ENCODE measurements at regions not wholly inside any gene's neighbourhood (a gene's known extent, or its start where the extent isn't known, plus 50 kb on each side); places are given as distances from the start of the nearest gene placed in this dataset.

GRCh38 chr14:39876916-39877315, 444.7 kb upstream of the FBXO33 start:
- no peaks in the 10 kb centered on the region for H3K36me3 ChIP-seq (ENCODE audit: control insufficient read depth, insufficient read depth, low read length)
- H3K4me1 Mint-ChIP-seq = no peaks in the 10 kb centered on the region
- 80% methylated on average over 1 of the region's 1 CpG for WGBS (ENCODE audit: insufficient coverage)
- H3K27ac ChIP-seq (ENCODE audit: low read length) = no peak overlapping the region
- no peaks in the 10 kb centered on the region for H3K27me3 ChIP-seq (ENCODE audit: control insufficient read depth, insufficient read depth, low read length)
- no peak overlapping the region for H3K4me3 Mint-ChIP-seq
- no peaks in the 10 kb centered on the region for H3K9me3 ChIP-seq (ENCODE audit: control insufficient read depth, insufficient read depth, low read length)
- H3K27ac Mint-ChIP-seq = no peak overlapping the region
- intact Hi-C loops (cut with micrococcal nuclease) = no loop called here
- ATAC-seq (no peak), DNase-seq (no peak)
- no peaks in the 10 kb centered on the region for H3K27me3 Mint-ChIP-seq (ENCODE audit: low read depth in 2 of 2)
- no peak overlapping the region for H3K4me3 ChIP-seq (ENCODE audit: low read length)
- no peaks in the 10 kb centered on the region for H3K4me1 ChIP-seq (ENCODE audit: control insufficient read depth, insufficient read depth, low read length)
- H3K9me3 Mint-ChIP-seq = peaks cover 0 to 10% of the 10 kb centered on the region in 2 donors
- TF ChIP-seq CTCF (IDR thresholded peaks at IDR 0.05) = no peak
- no peaks in the 10 kb centered on the region for H3K36me3 Mint-ChIP-seq

GRCh38 chr14:39875028-39875427, 442.8 kb upstream of the FBXO33 start:
- intact Hi-C loops (cut with micrococcal nuclease) = no loop called here
- Mint-ChIP-seq H3K9me3 (peaks cover 6 to 10% of the 10 kb centered on the region in 2 donors), H3K4me3 (no peak overlapping the region), H3K27me3 (ENCODE audit: low read depth in 2 of 2) (no peaks in the 10 kb centered on the region), H3K4me1 (no peaks in the 10 kb centered on the region), H3K27ac (no peak overlapping the region), H3K36me3 (no peaks in the 10 kb centered on the region)
- DNase-seq = no peak
- 86% methylated on average over 2 of the region's 2 CpGs for WGBS (ENCODE audit: insufficient coverage)
- no peak for TF ChIP-seq CTCF (IDR thresholded peaks at IDR 0.05)
- Histone ChIP-seq H3K4me1 (ENCODE audit: control insufficient read depth, insufficient read depth, low read length) (no peaks in the 10 kb centered on the region), H3K27ac (ENCODE audit: low read length) (no peak overlapping the region), H3K27me3 (ENCODE audit: control insufficient read depth, insufficient read depth, low read length) (no peaks in the 10 kb centered on the region), H3K4me3 (ENCODE audit: low read length) (no peak overlapping the region), H3K36me3 (ENCODE audit: control insufficient read depth, insufficient read depth, low read length) (no peaks in the 10 kb centered on the region), H3K9me3 (ENCODE audit: control insufficient read depth, insufficient read depth, low read length) (no peaks in the 10 kb centered on the region)
- no peak for ATAC-seq

GRCh38 chr14:39873791-39874190, 441.6 kb upstream of the FBXO33 start:
- Histone ChIP-seq H3K36me3 (ENCODE audit: control insufficient read depth, insufficient read depth, low read length) (no peaks in the 10 kb centered on the region), H3K4me1 (ENCODE audit: control insufficient read depth, insufficient read depth, low read length) (no peaks in the 10 kb centered on the region), H3K27me3 (ENCODE audit: control insufficient read depth, insufficient read depth, low read length) (no peaks in the 10 kb centered on the region), H3K9me3 (ENCODE audit: control insufficient read depth, insufficient read depth, low read length) (no peaks in the 10 kb centered on the region), H3K27ac (ENCODE audit: low read length) (no peak overlapping the region), H3K4me3 (ENCODE audit: low read length) (no peak overlapping the region)
- 64% methylated on average over 1 of the region's 1 CpG for WGBS (ENCODE audit: insufficient coverage)
- DNase-seq (no peak), ATAC-seq (no peak)
- intact Hi-C loops (cut with micrococcal nuclease) = no loop called here
- Mint-ChIP-seq H3K27me3 (ENCODE audit: low read depth in 2 of 2) (no peaks in the 10 kb centered on the region), H3K36me3 (no peaks in the 10 kb centered on the region), H3K27ac (no peak overlapping the region), H3K9me3 (peaks cover 6 to 10% of the 10 kb centered on the region in 2 donors), H3K4me3 (no peak overlapping the region), H3K4me1 (no peaks in the 10 kb centered on the region)
- TF ChIP-seq CTCF (IDR thresholded peaks at IDR 0.05) = no peak

GRCh38 chr14:39868949-39869348, 436.7 kb upstream of the FBXO33 start:
- no peak overlapping the region for H3K4me3 Mint-ChIP-seq
- ATAC-seq = no peak
- DNase-seq = no peak
- Histone ChIP-seq H3K36me3 (ENCODE audit: control insufficient read depth, insufficient read depth, low read length) (no peaks in the 10 kb centered on the region), H3K9me3 (ENCODE audit: control insufficient read depth, insufficient read depth, low read length) (no peaks in the 10 kb centered on the region), H3K27me3 (ENCODE audit: control insufficient read depth, insufficient read depth, low read length) (no peaks in the 10 kb centered on the region), H3K4me1 (ENCODE audit: control insufficient read depth, insufficient read depth, low read length) (no peaks in the 10 kb centered on the region), H3K27ac (ENCODE audit: low read length) (no peak overlapping the region), H3K4me3 (ENCODE audit: low read length) (no peak overlapping the region)
- WGBS (ENCODE audit: insufficient coverage) = 60% methylated on average over 1 of the region's 1 CpG
- intact Hi-C loops (cut with micrococcal nuclease) = no loop called here
- H3K9me3 Mint-ChIP-seq = peaks cover 2 to 9% of the 10 kb centered on the region in 2 donors
- no peaks in the 10 kb centered on the region for H3K27me3 Mint-ChIP-seq (ENCODE audit: low read depth in 2 of 2)
- H3K4me1 Mint-ChIP-seq = no peaks in the 10 kb centered on the region
- no peak overlapping the region for H3K27ac Mint-ChIP-seq
- no peak for TF ChIP-seq CTCF (IDR thresholded peaks at IDR 0.05)
- H3K36me3 Mint-ChIP-seq = no peaks in the 10 kb centered on the region
